Heart left ventricle (tissue), 13 donors: ENCODE measurements at regions not wholly inside any gene's neighbourhood (a gene's known extent, or its start where the extent isn't known, plus 50 kb on each side); places are given as distances from the start of the nearest gene placed in this dataset.

Experiments used
- CTCF ChIP-seq, 12 donors: fragments of 200-600 bp; sonication (generic) in 4 of 12; IDR thresholded peaks; one replicate each; pipeline versions ENCODE4 v1.5.0 to v1.8.0; 2018 to 2022; ENCODE audit warnings: antibody characterized with exemption in 12 of 12, mild to moderate bottlenecking in 5 of 12
- POLR2A ChIP-seq, 2 donors: fragments of 450-650 bp; IDR thresholded peaks; one replicate each; pipeline ENCODE4 v1.6.1; 2017; ENCODE audit warnings: antibody characterized with exemption in 2 of 2, mild to moderate bottlenecking in 2 of 2, moderate library complexity in 2 of 2
- donor health status: ischemic (EF 13 %, LVEDD 7.1; RV severe dilation, severe dysfunction).
- donor health status: DM: no; HTN: yes; CAD: no.
- donor health status: DM: no; HTN: no; CAD: no.
- donor health status: ischemic (EF 25% LVEDD 6.9; RV normal size, moderate dysfunction).
- donor health status: ischemic (EF 25% LVEDD 5.7; RV mildly dilated, moderate dysfunction).
- donor health status: ischemic (EF 35%, LVEDD 5.7; RV mildly dilated, moderate dysfunction).
- donor health status: nonischemic (EF 11% LVEDD 7.7; RV severe dilation, severe dysfunction).
- donor health status: DM: yes; HTN: yes; CAD: no.
- donor health status: PGD.
- donor health status: ischemic (EF 29% LVEDD 5.4; RV normal size, mild dysfunction).
- donor health status: nonischemic (EF 23%, LVEDD 6.1; RV moderate dilation, normal function).

DNA sequence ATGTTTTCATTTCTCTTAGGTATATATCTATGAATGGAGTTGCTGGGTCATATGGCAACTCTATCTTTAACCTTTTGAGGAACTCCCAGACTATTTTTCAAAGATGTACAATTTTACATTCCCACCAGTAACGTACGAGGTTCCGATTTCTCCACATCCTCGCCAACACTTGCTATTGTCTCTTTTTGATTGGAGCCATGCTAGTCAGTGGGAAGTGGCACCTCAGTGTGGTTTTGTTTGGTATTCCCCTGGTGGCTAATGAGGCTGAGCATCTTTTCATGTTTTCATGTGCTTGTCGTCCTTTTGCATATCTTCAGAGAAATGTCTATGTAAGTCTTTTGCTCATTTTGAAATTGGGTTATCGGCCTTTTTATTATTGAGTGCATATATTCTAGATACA, 178.6 kb upstream of the EXOC2 start:
- TF ChIP-seq CTCF (IDR thresholded peaks at IDR 0.05) (no peak), POLR2A (IDR thresholded peaks at IDR 0.05) (no peak)
